Breast epithelium (tissue), 4 donors: ENCODE measurements at regions not wholly inside any gene's neighbourhood (a gene's known extent, or its start where the extent isn't known, plus 50 kb on each side); places are given as distances from the start of the nearest gene placed in this dataset.
"Not testable (repeated sequence)": the region's sequence is repeated elsewhere in the genome, so short reads cannot be mapped to it uniquely, and the experiment has no call there.

Source experiments
- DNase-seq, 2 donors: peaks; one replicate each; pipeline ENCODE4 v3.0.0-alpha.2; 2019; ENCODE audit warnings: low spot score in 2 of 2
- H3K27ac ChIP-seq, 2 donors: fragments of 200-600 bp; sonication (generic) in 1 of 2; one replicate each; pipeline ENCODE4 v1.5.1; 2016 to 2019; ENCODE audit warnings: mild to moderate bottlenecking in 1 of 2
- H3K27me3 ChIP-seq, 2 donors: fragments of 200-600 bp; sonication (generic) in 1 of 2; one replicate each; pipeline versions ENCODE4 v1.5.1 to v1.6.0; 2017 to 2019; ENCODE audit warnings: control low read depth in 1 of 2, mild to moderate bottlenecking in 1 of 2
- H3K36me3 ChIP-seq: fragments of 200-600 bp; one replicate; pipeline ENCODE4 v1.5.1; 2019
- H3K4me1 ChIP-seq, 2 donors: fragments of 200-600 bp; sonication (generic); one replicate each; pipeline ENCODE4 v1.5.1; 2016 to 2019; ENCODE audit warnings: control low read depth in 1 of 2
- H3K4me3 ChIP-seq, 3 donors: fragments of 200-600 bp; sonication (generic); 1 replicate in 2 of 3; 2 replicates in 1 of 3; pipeline ENCODE4 v1.5.1; 2016 to 2019; ENCODE audit warnings: mild to moderate bottlenecking in 3 of 3, moderate library complexity in 2 of 3
- H3K9me3 ChIP-seq, 2 donors: fragments of 200-600 bp; sonication (generic) in 1 of 2; one replicate each; pipeline ENCODE4 v1.5.1; 2016 to 2019; ENCODE audit warnings: control low read depth in 1 of 2
- CTCF ChIP-seq, 3 donors: fragments of 450-650 bp; IDR thresholded peaks; one replicate each; pipeline ENCODE4 v1.5.1; 2016 to 2017; ENCODE audit warnings: antibody characterized with exemption in 3 of 3, mild to moderate bottlenecking in 3 of 3, moderate library complexity in 3 of 3
- POLR2A ChIP-seq: fragments of 450-650 bp; IDR thresholded peaks from one replicate; pipeline ENCODE4 v1.6.1; 2016; ENCODE audit warnings: antibody characterized with exemption, mild to moderate bottlenecking, moderate library complexity
- POLR2AphosphoS5 ChIP-seq, 3 donors: sonication (generic); formaldehyde crosslinking; IDR thresholded peaks; one replicate each; pipeline ENCODE4 v1.6.1; 2017; ENCODE audit warnings: antibody characterized with exemption in 3 of 3
- intact Hi-C: fragments of 100-400 bp; cut with DNase I; formaldehyde crosslinking; loops from one replicate; pipeline ENCODE4 v1.15.1; 2023; ENCODE audit warnings: low total_unique reads

- no peak for DNase-seq
- no peak overlapping the region for H3K4me3 ChIP-seq
- no peaks in the 10 kb centered on the region for H3K9me3 ChIP-seq
- no peaks in the 10 kb centered on the region for H3K4me1 ChIP-seq
- intact Hi-C loops: no loop called here
- H3K27me3 ChIP-seq: peaks cover 0 to 3% of the 10 kb centered on the region in 2 donors
- no peak overlapping the region for H3K27ac ChIP-seq
- no peaks in the 10 kb centered on the region for H3K36me3 ChIP-seq
- no peak for TF ChIP-seq POLR2AphosphoS5 (IDR thresholded peaks at IDR 0.05)
- TF ChIP-seq POLR2A: no peak
- TF ChIP-seq CTCF (IDR thresholded peaks at IDR 0.05): no peak
Observed at GRCh38 chr6:167420177-167420576, 95.3 kb downstream of the TTLL2 start.

GRCh38 chr6:167420858-167421766 is 96.2 kb downstream of the TTLL2 start:
- no peak overlapping the region for H3K27ac ChIP-seq
- intact Hi-C loops: no loop called here
- TF ChIP-seq POLR2AphosphoS5 (IDR thresholded peaks at IDR 0.05): no peak
- no peak for TF ChIP-seq CTCF (IDR thresholded peaks at IDR 0.05)
- H3K27me3 ChIP-seq: peaks cover 0 to 3% of the 10 kb centered on the region in 2 donors
- H3K9me3 ChIP-seq: no peaks in the 10 kb centered on the region
- no peak overlapping the region for H3K4me3 ChIP-seq
- H3K4me1 ChIP-seq: no peaks in the 10 kb centered on the region
- no peak for DNase-seq
- no peaks in the 10 kb centered on the region for H3K36me3 ChIP-seq

- H3K27me3 ChIP-seq, H3K4me1 ChIP-seq, DNase-seq, H3K4me3 ChIP-seq, H3K9me3 ChIP-seq, H3K27ac ChIP-seq, H3K36me3 ChIP-seq, intact Hi-C loops: not testable (repeated sequence)
Observed at GRCh38 chr6:167421944-167422343, 97.1 kb downstream of the TTLL2 start.

- Histone ChIP-seq H3K4me1 (no peaks in the 10 kb centered on the region), H3K27me3 (no peaks in the 10 kb centered on the region), H3K4me3 (no peak overlapping the region), H3K9me3 (no peaks in the 10 kb centered on the region), H3K36me3 (no peaks in the 10 kb centered on the region), H3K27ac (no peak overlapping the region)
- DNase-seq: no peak
- TF ChIP-seq POLR2A: no peak
- TF ChIP-seq CTCF (IDR thresholded peaks at IDR 0.05): no peak
- TF ChIP-seq POLR2AphosphoS5 (IDR thresholded peaks at IDR 0.05): no peak
- intact Hi-C loops: no loop called here
Observed at GRCh38 chr6:167422934-167423333, 98.0 kb downstream of the TTLL2 start.

- Histone ChIP-seq H3K4me1 (no peaks in the 10 kb centered on the region), H3K36me3 (no peaks in the 10 kb centered on the region), H3K27ac (no peak overlapping the region), H3K9me3 (no peaks in the 10 kb centered on the region), H3K27me3 (no peaks in the 10 kb centered on the region), H3K4me3 (no peak overlapping the region)
- DNase-seq: no peak
- no peak for TF ChIP-seq CTCF (IDR thresholded peaks at IDR 0.05)
- no peak for TF ChIP-seq POLR2AphosphoS5 (IDR thresholded peaks at IDR 0.05)
- no peak for TF ChIP-seq POLR2A
- intact Hi-C loops: no loop called here
Observed at GRCh38 chr6:167424060-167424673, 99.3 kb downstream of the TTLL2 start.
